ENCODE measurements at regions not wholly inside any gene's neighbourhood (a gene's known extent, or its start where the extent isn't known, plus 50 kb on each side); places are given as distances from the start of the nearest gene placed in this dataset.
"Not testable (repeated sequence)": the region's sequence is repeated elsewhere in the genome, so short reads cannot be mapped to it uniquely, and the experiment has no call there.

DNA sequence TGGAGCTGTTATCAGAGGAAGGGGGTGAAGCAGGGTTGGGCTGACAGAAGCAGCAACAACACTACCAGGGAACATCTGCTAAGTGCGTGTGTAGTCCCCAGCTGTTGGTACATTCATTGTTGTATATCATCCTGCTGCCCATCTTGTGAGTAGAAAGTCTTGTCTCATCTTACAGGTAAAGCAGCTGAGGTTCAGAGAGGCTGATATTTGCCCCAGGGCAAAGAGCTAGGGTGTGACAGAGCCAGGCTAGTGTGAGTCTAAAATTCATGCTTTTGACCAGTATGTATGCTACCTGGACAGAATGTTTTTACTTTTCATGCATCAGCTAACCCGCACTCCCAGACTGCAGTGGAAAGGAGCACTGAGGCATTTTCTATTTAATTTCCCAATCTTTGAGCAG lies 221.6 kb downstream of the STK31 start:
- no peak for DNase-seq (ENCODE audit: extremely low read depth in 1 of 2, low read depth in 1 of 2)

DNA sequence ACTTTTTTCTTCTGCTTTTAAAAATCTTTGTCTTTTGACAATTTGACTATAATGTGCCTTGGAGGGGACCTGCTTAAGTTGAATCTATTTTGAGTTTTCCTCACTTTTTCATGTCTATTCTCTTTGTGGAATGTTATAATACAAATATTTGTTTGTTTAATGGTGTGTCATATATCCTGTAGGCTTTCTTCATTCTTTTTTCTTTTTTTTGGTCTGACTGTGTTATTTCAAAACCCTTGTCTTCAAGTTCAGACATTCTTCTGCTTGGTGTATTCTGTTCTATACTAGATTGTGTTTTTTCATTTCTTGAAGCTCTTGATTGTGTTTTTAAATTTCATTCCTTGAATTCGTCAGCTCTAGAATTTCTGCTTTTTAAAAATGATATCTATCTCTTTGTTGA lies 228.2 kb downstream of the STK31 start:
- DNase-seq (ENCODE audit: extremely low read depth in 1 of 2, low read depth in 1 of 2): no peak

DNA sequence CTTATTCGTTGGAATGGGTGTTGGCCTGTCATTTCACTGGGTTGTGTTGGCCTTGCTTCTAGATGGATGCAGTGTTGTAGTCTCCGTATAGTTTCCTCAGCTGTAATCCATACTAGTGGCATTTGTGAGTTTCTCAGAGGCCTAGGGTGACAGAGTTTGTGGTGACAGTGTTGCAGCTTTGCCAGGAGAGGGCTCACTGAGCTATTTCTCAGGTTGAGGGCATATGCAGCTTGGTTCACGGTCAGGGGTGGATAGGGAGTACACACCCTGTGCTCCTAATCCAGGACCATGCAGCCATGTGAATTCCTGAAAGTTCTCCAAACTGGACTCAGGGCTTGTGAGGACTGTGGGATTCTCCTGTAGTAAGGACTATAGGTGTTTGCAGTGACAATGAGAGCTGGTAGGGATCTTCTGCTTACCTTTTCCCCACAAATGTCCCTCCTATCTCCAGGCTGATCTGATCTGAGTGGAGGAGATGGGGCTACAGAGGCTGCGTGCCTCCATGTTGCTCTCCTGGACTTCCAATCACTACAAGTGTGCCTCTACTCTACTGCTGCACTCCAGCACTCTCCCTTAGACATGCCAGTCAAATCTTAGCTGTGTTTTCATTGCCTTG lies 229.0 kb downstream of the STK31 start:
- no peak for DNase-seq (ENCODE audit: extremely low read depth in 1 of 2, low read depth in 1 of 2)

DNA sequence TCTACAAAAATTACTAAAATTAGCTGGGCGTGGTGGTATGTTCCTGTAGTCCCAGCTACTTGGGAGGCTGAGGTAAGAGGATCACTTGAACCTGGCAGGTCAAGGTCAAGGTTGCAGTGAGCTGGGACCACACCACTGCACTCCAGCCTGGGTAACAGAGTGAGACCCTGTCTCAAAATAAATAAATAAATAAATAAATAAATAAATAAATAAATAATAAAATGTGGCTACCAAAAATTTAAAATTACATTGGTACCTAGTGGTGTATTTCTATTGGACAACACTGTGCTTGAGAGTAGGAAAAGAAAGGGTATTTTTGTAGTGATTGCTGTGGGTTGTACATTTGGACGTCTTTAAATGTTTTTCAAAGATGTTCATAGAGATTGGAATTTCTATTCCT lies 229.7 kb downstream of the STK31 start:
- DNase-seq (ENCODE audit: extremely low read depth in 1 of 2, low read depth in 1 of 2): not testable (repeated sequence)

DNA sequence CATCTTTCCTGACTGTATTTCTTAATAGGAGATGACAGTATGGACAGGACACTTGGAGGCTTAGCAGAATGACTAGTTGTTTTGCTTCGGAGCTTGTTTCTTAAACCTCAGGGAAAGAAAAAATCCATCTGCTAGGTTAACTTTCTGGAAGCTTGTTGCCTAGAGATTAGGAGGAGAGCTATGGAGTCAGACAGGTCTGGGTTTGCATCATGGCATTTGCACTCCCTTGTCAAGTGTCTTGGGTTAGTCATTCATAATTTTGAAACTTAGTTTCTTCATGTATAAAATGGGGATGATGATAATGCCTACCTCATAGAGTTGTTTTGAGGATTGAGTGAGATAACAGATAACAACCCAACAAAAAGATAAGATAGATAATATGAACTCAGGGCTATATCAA lies 231.5 kb downstream of the STK31 start:
- DNase-seq (ENCODE audit: extremely low read depth in 1 of 2, low read depth in 1 of 2): no peak

DNA sequence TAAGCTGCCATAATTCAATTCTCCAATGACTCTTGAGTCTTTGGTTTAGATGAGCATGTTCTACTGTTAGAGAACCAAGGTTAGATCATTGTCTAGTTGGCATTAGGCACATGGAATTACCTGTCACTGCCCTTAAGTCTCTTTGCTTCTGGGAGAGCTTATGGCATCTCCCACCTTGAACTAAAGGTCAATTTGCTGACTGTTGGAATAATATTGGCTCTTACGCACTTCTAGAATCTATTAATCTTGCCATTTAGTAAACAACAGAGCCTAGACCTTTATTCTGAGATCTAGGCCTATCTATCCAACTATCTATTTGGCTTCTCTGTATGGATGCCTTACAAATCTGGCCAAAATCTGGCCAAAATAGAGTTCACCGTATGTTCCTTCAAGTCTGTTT lies 232.0 kb downstream of the STK31 start:
- no peak for DNase-seq (ENCODE audit: extremely low read depth in 1 of 2, low read depth in 1 of 2)

DNA sequence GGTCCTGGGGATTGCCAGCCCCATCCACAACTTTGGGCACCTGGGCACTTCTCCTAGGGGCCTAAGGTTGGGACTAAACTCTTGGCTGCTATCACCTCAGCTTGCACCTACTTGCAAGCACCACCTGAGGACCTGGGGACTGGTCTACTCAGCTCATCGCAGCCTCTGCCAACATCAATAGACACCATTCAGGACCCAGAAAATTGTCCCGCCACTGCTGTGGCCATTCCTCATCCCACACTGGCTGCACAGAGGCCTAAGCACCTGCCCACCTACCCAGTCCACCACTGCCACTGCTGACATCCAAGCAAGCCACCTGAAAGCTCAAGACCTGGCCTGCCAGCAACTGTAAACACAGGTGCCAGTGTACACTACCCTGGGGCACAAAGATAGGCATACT lies 234.1 kb downstream of the STK31 start:
- no peak for DNase-seq (ENCODE audit: extremely low read depth in 1 of 2, low read depth in 1 of 2)

DNA sequence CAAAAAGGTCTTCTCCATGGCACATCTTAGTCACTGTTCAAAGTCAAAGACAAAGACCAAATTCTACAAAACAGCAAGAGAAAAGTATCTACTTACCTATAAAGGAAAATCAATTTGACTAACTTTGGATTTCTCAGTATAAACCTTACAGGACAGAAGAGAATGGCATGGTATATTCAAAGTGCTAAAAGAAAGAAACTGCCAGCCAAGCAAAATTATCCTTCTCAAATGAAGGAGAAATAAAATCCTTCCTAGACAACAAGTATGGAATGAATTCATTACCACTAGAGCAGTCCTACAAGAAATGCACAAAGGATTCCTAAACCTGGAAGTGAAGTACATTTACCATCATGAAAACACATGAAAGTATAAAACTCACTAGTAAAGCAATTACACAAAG lies 235.5 kb downstream of the STK31 start:
- no peak for DNase-seq (ENCODE audit: extremely low read depth in 1 of 2, low read depth in 1 of 2)

DNA sequence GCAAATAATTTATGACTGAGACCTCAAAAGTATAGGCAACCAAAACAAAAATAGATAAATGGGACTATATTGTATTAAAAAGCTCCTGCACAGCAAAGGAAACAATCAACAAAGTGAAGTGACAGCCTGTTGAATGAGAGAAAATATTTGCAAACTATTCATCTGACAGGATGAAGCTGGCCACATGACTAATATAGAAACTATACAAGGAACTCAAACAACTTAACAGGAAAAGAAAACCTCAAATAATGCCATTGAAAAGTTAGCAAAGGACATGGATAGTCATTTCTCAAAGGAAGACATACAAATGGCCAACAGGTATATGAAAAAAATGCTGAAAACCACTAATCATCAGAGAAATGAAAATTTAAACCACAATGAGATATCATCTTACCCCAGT lies 245.1 kb downstream of the STK31 start:
- DNase-seq (ENCODE audit: extremely low read depth in 1 of 2, low read depth in 1 of 2): no peak

DNA sequence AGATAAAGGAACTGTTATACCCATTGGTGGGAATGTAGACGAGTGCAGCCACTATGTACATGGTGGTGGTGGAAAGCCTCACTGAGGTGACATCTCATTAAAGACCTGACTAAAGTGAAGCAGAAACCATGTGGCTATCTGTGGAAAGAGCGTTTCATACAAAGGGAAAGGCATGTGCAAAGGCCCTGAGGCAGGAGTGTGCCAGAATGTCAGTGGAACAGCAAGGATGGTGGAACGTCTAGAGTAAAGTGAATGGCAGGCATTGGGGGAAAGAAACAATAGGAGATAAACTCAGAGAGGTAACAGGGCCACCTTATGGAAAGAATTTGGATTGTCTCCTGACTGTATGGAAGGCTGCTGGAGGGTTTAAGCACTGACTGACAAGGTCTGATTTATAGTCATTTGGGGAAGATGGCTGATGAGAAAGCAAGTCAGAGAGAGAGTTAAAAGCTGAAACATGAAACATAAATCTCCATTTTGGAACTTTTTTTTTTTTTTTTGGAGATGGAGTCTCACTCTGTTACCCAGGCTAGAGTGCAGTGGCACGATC lies 245.7 kb downstream of the STK31 start:
- DNase-seq (ENCODE audit: extremely low read depth in 1 of 2, low read depth in 1 of 2): no peak

DNA sequence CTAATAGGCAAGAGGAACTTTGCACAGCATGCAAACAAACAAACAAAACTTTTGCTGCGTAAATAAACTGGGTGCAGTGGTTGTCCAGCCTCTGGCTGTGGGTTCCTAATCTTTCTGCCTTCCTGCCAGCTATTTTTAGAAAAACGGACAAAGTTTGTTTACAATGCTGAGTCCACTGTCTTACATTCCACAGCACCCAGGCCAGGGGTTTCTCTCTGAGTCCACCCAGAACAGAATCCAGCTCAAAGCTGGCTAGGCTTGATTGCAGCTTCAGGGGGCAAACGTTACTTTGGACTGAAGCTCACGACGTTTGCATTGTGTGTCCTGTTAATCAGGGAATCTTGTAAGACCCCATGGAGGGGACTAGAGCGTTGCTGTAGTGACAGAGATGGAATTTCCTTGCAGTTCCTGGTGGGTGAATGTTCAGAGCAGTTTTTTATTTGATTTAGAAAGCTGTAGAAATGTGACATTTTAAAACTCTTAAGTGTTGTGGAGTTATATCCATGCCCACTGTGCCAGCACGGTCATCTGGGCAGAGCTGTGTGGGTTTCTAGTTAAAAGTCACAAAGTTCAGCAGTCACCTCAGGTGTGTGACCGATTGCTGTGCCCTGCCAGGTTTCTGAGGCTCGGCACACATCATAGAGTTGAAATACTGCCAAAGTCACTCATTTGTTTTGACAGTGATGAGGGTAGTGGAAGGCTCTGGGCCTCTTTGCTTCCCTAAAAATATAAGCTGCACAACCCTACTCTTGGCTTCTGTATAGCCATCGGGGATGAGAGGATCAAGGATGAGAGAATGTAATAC lies 247.0 kb downstream of the STK31 start:
- DNase-seq (ENCODE audit: extremely low read depth in 1 of 2, low read depth in 1 of 2): no peak

DNA sequence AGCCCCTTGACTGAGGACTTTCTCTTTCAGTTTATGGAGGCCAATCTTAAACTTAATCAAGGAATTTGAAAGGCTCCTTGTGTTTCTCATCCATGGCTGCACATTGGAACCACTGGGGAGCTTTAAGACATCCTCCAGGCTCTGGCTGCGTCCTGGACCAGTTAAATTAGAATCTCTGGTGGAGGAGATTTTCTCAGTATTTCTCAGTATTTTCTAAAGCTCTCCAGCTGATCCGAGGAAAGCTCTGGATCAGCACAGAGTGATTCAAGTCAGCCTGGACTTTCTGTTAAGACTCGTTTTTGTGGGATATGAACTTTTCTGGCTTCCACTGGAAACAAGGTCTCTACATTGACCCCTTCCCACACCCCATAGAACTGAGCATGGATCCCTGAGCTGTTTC lies 249.8 kb downstream of the STK31 start:
- DNase-seq (ENCODE audit: extremely low read depth in 1 of 2, low read depth in 1 of 2): no peak

DNA sequence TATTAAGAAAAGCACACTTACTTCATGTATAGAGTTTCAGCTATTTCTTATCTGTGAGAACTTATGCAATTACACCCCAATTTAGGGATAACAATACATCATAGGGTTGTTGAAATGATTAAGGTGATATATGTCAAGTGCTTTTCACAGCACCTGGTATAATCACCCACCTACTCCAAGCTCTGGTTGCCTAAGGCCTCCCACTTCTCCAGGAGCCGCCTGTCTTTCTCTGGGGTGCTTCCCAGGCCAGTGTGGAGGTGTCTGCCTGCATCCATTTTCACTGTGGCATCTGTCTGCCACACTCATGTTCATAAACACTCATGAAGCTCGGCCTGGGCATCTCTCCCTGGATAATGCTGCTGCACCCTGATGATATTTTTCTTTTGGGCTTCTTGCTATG lies 250.3 kb downstream of the STK31 start:
- no peak for DNase-seq (ENCODE audit: extremely low read depth in 1 of 2, low read depth in 1 of 2)

DNA sequence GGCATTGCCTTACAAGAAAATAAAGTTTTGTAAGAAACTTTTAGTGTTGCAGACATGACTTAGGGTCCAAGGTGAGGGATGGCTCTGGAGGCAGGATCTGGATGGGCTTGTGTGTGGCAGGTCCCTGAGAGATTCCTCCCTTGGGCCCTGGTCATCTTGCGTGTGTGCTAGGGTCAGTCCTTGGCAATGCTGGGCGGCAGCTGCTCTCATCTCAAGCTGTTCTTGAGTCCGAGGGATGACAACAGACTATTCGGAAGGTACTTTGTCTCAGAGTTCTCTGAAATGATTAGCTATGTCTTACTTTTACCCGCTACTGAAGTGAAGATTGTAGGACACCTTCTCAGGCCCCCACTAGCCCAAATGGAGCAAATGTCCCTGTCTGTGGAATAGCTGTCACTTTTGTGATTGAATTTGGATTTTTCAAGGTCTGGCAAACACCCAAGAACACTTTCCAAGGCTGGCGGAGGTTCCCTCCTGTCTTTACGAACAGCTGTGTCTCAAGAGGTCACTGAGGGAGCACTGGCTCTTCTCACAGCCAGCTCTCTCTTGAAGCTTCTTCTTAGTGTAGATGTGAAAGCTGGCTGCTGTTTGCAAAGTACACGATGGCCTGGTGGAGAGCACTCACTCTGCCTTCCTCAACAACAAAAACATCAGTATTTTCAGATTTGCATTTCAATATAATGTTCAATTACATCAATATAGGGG lies 253.6 kb downstream of the STK31 start:
- no peak for DNase-seq (ENCODE audit: extremely low read depth in 1 of 2, low read depth in 1 of 2)

DNA sequence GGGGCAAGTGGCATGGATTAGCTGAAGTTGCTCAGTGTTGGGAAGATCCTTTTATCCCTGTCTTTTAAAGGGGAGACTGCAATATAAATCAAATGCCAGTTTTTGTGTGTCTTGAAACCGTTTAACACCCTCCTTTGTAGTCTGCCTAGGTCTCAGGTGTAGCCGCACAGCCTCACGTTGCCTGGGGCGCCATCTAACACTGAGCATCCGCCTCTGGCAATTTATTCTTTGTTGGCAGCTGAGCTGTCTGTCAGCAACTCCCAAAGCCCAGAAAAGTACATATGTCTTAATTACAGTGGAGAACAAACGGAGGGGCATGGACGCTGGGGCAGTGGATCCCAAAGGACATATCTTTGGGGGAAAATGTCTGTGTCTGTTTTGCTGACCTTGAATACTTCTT lies 254.7 kb downstream of the STK31 start:
- no peak for DNase-seq (ENCODE audit: extremely low read depth in 1 of 2, low read depth in 1 of 2)

DNA sequence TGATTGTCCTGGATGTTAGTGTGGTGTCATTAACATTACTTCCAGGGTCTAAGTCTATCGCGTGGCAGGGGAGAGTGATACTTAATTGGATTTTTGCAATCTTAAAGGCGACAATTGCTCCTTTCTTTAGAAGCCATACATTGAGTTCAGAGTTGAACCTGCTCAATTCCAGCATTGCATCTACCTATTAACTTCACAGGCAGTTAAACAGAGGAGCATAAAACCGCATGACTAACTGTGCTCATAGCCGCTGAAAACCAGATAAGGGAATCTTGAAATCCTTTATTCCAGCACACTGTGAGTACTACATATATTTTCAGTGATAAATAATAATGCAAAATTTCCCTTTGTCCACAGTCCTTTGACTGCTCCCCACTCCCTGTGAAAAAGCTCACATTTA lies 255.3 kb downstream of the STK31 start:
- no peak for DNase-seq (ENCODE audit: extremely low read depth in 1 of 2, low read depth in 1 of 2)

DNA sequence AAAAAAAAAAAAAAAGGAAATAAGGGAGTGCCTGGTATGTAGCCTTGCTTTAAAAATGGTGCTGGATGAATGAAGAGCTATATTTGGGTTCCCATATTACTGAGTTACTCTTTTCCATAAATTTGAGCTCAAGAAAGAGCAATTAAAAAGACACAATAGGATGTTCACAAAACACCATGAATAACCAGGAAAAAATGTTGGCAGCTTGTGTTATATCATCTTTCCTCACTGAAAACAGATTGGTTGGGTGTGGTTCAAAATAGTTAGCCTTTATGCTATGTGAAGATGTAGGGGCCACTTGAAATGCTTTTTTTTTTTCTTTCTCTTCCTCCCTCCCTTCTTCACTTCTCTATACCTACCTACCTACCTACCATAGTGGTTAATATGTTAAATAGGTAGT lies 256.9 kb downstream of the STK31 start:
- no peak for DNase-seq (ENCODE audit: extremely low read depth in 1 of 2, low read depth in 1 of 2)

DNA sequence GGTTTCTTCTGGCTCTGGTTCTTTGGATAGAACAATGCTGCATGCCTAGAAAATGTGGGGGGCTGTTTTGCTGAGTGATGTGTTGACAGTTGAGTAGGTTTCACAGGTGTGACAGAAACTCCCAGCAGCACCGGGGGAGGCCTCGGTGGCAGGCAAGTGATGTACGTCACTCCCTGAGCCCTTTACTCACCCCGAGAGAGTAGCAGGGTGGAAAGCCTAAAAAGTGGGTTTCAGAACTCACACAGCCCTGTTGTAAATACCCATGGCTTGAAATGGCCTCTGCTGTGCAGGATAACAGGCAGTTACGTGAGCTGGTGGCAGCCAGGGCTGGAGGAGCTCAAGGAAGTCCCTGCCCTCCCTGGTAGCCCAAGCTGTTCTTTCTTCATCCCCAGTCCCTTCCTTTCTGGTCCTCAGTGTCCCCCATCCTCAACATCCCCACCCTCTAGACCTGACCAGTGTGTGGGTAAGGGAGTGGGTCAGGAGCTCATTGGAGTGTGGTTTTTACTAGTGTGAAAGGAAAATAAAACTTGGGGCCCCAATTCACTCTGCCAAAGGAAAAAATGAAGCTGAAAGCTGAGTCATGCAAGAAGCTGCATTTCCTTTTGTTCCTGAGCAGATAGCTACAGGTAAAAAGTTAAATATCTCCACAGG lies 258.1 kb downstream of the STK31 start:
- peak in 1 of 2 donors; percentile 3 for DNase-seq (ENCODE audit: extremely low read depth in 1 of 2, low read depth in 1 of 2)

DNA sequence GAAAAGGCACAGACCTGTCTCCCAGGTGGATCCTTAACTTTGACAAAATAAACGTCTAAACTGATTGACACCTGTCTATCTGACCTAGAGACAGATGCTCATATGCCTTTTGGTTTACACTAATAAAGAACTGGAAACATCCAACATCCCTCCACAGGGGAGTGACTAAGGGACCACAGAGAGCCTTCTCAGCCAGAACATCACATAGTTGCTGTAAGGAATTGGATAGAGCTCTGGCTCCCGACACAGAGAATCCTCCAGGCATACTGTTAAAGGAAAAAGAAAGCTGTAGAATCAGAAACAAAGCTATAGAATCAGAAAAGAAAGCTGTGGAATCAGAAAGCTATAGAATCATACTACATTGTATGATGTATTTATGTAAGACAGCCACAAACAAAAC lies 258.8 kb downstream of the STK31 start:
- no peak for DNase-seq (ENCODE audit: extremely low read depth in 1 of 2, low read depth in 1 of 2)

DNA sequence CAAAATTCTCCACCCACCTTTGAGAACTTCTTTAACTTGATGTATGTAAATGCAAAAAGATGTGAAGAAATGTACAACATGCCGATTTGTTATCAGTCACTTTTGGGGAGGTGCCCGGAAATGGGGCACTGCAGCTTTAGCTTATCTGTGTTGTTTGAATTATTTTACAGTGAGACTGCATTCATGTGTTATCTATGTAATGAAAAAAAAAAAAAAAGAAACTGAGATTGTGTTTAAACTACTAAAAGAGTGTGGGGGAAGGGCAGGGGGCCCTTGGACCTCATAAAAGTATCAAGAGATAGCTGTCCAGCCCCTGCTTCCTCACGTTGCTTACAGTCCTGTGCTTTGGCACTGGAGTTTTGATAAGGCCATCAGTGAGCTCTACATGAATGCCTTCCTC lies 259.4 kb downstream of the STK31 start:
- DNase-seq (ENCODE audit: extremely low read depth in 1 of 2, low read depth in 1 of 2): no peak

DNA sequence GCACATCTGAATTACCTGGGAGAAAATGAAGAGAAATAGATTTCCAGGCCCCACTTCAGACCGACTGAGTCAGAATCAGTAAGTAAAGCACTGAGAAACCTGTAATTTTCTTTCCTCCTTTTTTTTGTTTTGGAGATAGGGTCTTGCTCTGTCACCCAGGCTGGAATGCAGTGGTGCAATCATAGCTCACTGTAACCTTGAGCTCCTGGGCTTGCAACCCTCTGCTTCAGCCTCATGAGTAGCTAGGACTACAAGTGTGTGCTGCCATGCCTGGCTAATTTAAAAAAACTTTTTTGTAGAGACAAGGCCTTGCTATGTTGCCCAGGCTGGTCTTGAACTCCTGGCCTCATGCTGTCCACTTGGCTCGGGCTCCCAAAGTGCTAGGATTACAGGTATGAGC lies 260.2 kb downstream of the STK31 start:
- no peak for DNase-seq (ENCODE audit: extremely low read depth in 1 of 2, low read depth in 1 of 2)

All from stimulated activated CD8-positive, alpha-beta memory T cell treated with anti-CD3 and anti-CD28 coated beads, Interleukin-7, amount 100 ng/mL, for 48 hours (primary cell).